ENCODE measurements at regions not wholly inside any gene's neighbourhood (a gene's known extent, or its start where the extent isn't known, plus 50 kb on each side); places are given as distances from the start of the nearest gene placed in this dataset.

- DNase-seq (ENCODE audit: low read depth): no peak
Measured at GRCh38 chr16:66137853-66138252, 228.6 kb upstream of the CDH5 start.

- DNase-seq (ENCODE audit: low read depth): no peak
Measured at GRCh38 chr16:66136841-66137240, 229.7 kb upstream of the CDH5 start.

- DNase-seq (ENCODE audit: low read depth): no peak
Measured at GRCh38 chr16:66135838-66136237, 230.7 kb upstream of the CDH5 start.

GRCh38 chr16:66135421-66135831, 231.1 kb upstream of the CDH5 start:
- DNase-seq (ENCODE audit: low read depth): no peak

GRCh38 chr16:66134875-66135274, 231.6 kb upstream of the CDH5 start:
- no peak for DNase-seq (ENCODE audit: low read depth)

- no peak for DNase-seq (ENCODE audit: low read depth)
Measured at GRCh38 chr16:66133643-66134338, 232.7 kb upstream of the CDH5 start.

GRCh38 chr16:66131895-66132294, 234.6 kb upstream of the CDH5 start:
- DNase-seq (ENCODE audit: low read depth): no peak

- no peak for DNase-seq (ENCODE audit: low read depth)
Measured at GRCh38 chr16:66131156-66131807, 235.2 kb upstream of the CDH5 start.

GRCh38 chr16:66130296-66130905, 236.1 kb upstream of the CDH5 start:
- peak; percentile 87 for DNase-seq (ENCODE audit: low read depth)

GRCh38 chr16:66129196-66129595, 237.3 kb upstream of the CDH5 start:
- DNase-seq (ENCODE audit: low read depth): no peak

- no peak for DNase-seq (ENCODE audit: low read depth)
Measured at GRCh38 chr16:66128371-66128770, 238.1 kb upstream of the CDH5 start.

GRCh38 chr16:66127459-66128370, 238.8 kb upstream of the CDH5 start:
- DNase-seq (ENCODE audit: low read depth): no peak

GRCh38 chr16:66121466-66121865, 245.0 kb upstream of the CDH5 start:
- no peak for DNase-seq (ENCODE audit: low read depth)

- no peak for DNase-seq (ENCODE audit: low read depth)
Measured at GRCh38 chr16:66120656-66121055, 245.8 kb upstream of the CDH5 start.

GRCh38 chr16:66116163-66117002, 250.1 kb upstream of the CDH5 start:
- no peak for DNase-seq (ENCODE audit: low read depth)

GRCh38 chr16:66115373-66115772, 251.1 kb upstream of the CDH5 start:
- DNase-seq (ENCODE audit: low read depth): no peak

GRCh38 chr16:66113223-66113622, 253.3 kb upstream of the CDH5 start:
- DNase-seq (ENCODE audit: low read depth): no peak

- DNase-seq (ENCODE audit: low read depth): no peak
Measured at GRCh38 chr16:66109677-66110076, 256.8 kb upstream of the CDH5 start.

- no peak for DNase-seq (ENCODE audit: low read depth)
Measured at GRCh38 chr16:66107661-66108060, 258.8 kb upstream of the CDH5 start.

GRCh38 chr16:66103211-66103610, 263.3 kb upstream of the CDH5 start:
- no peak for DNase-seq (ENCODE audit: low read depth)

GRCh38 chr16:66099306-66099705, 267.2 kb upstream of the CDH5 start:
- no peak for DNase-seq (ENCODE audit: low read depth)

All from HS-27A (cell line).